KMS-11 (cell line): ENCODE measurements at regions not wholly inside any gene's neighbourhood (a gene's known extent, or its start where the extent isn't known, plus 50 kb on each side); places are given as distances from the start of the nearest gene placed in this dataset.

ENCODE experiments used
- H2AFZ ChIP-seq: fragments of 200-600 bp; sonication (generic); 2 replicates; pipeline ENCODE4 v1.6.1; 2016; ENCODE audit warnings: antibody characterized with exemption, mixed run types, low read depth
- H3K27ac ChIP-seq: fragments of 200-600 bp; sonication (generic); 2 replicates; pipeline ENCODE4 v1.6.1; 2016; ENCODE audit warnings: mild to moderate bottlenecking, mixed run types
- H3K27me3 ChIP-seq: fragments of 200-600 bp; sonication (generic); 2 replicates; pipeline ENCODE4 v1.6.1; 2017; ENCODE audit warnings: mild to moderate bottlenecking, low read depth, mixed run types, moderate library complexity; ENCODE audit not compliant: insufficient read depth
- H3K36me3 ChIP-seq: fragments of 200-600 bp; sonication (generic); 2 replicates; pipeline ENCODE4 v1.6.1; 2017; ENCODE audit warnings: mild to moderate bottlenecking, mixed run types; ENCODE audit not compliant: insufficient read depth
- H3K4me1 ChIP-seq: fragments of 200-600 bp; sonication (generic); 2 replicates; pipeline ENCODE4 v1.6.1; 2016; ENCODE audit warnings: mild to moderate bottlenecking, low read depth, mixed run types; ENCODE audit not compliant: poor library complexity, severe bottlenecking
- H3K4me2 ChIP-seq: fragments of 200-600 bp; sonication (generic); 2 replicates; pipeline ENCODE4 v1.7.0; 2016; ENCODE audit warnings: mild to moderate bottlenecking, mixed run types
- H3K4me3 ChIP-seq: fragments of 200-600 bp; sonication (generic); IDR thresholded peaks from 2 replicates; pipeline ENCODE4 v1.6.1; 2017; ENCODE audit warnings: low read depth, low read length, mixed read lengths; ENCODE audit not compliant: insufficient read depth
- H3K79me2 ChIP-seq: fragments of 200-600 bp; sonication (generic); 2 replicates; pipeline ENCODE4 v1.6.1; 2016; ENCODE audit warnings: low read depth, mixed run types; ENCODE audit not compliant: insufficient read depth
- H3K9ac ChIP-seq: fragments of 200-600 bp; sonication (generic); 2 replicates; pipeline ENCODE4 v1.6.1; 2016; ENCODE audit warnings: mild to moderate bottlenecking, mixed run types
- H4K20me1 ChIP-seq: fragments of 200-600 bp; sonication (generic); 2 replicates; pipeline ENCODE4 v1.6.1; 2016; ENCODE audit warnings: mild to moderate bottlenecking, mixed run types; ENCODE audit not compliant: insufficient read depth
- CTCF ChIP-seq: fragments of 200-600 bp; sonication (generic); conservative IDR thresholded peaks from 2 replicates; pipeline ENCODE4 v1.6.1; 2017; ENCODE audit warnings: low read depth, mild to moderate bottlenecking, antibody characterized with exemption, low read length, moderate library complexity, mixed read lengths

GRCh38 chr10:129098517-129098916, 368.5 kb upstream of the MGMT start:
- Histone ChIP-seq H3K27ac (no peak overlapping the region), H3K27me3 (no peaks in the 10 kb centered on the region), H2AFZ (no peak overlapping the region), H4K20me1 (no peaks in the 10 kb centered on the region), H3K4me2 (no peak overlapping the region), H3K4me1 (peaks cover 9% of the 10 kb centered on the region), H3K36me3 (no peaks in the 10 kb centered on the region), H3K9ac (no peak overlapping the region), H3K79me2 (no peaks in the 10 kb centered on the region), H3K4me3 (no peak overlapping the region)
- no peak for TF ChIP-seq CTCF

GRCh38 chr10:129099486-129099885, 367.6 kb upstream of the MGMT start:
- Histone ChIP-seq H3K36me3 (no peaks in the 10 kb centered on the region), H3K79me2 (no peaks in the 10 kb centered on the region), H3K4me1 (peaks cover 11% of the 10 kb centered on the region), H3K27ac (no peak overlapping the region), H3K27me3 (no peaks in the 10 kb centered on the region), H3K4me3 (no peak overlapping the region), H3K9ac (no peak overlapping the region), H3K4me2 (no peak overlapping the region), H4K20me1 (no peaks in the 10 kb centered on the region), H2AFZ (no peak overlapping the region)
- TF ChIP-seq CTCF, result no peak

GRCh38 chr10:129099992-129100391, 367.0 kb upstream of the MGMT start:
- Histone ChIP-seq H3K79me2 (no peaks in the 10 kb centered on the region), H3K36me3 (no peaks in the 10 kb centered on the region), H4K20me1 (no peaks in the 10 kb centered on the region), H3K4me3 (no peak overlapping the region), H3K4me1 (peaks cover 16% of the 10 kb centered on the region), H3K27ac (no peak overlapping the region), H3K9ac (no peak overlapping the region), H3K4me2 (no peak overlapping the region), H2AFZ (no peak overlapping the region), H3K27me3 (no peaks in the 10 kb centered on the region)
- TF ChIP-seq CTCF, result no peak

- TF ChIP-seq CTCF, result no peak
- Histone ChIP-seq H3K27ac (no peak overlapping the region), H3K9ac (no peak overlapping the region), H2AFZ (no peak overlapping the region), H3K4me3 (no peak overlapping the region), H3K4me2 (no peak overlapping the region), H4K20me1 (no peaks in the 10 kb centered on the region), H3K36me3 (no peaks in the 10 kb centered on the region), H3K4me1 (peaks cover 17% of the 10 kb centered on the region), H3K27me3 (no peaks in the 10 kb centered on the region), H3K79me2 (no peaks in the 10 kb centered on the region)
Observed at GRCh38 chr10:129101232-129101980, 365.6 kb upstream of the MGMT start.
